GM18907 (cell line): ENCODE measurements at regions not wholly inside any gene's neighbourhood (a gene's known extent, or its start where the extent isn't known, plus 50 kb on each side); places are given as distances from the start of the nearest gene placed in this dataset.

Source experiments
- ATAC-seq: cut with Tn5 transposase; IDR thresholded peaks from one replicate; pipeline ENCODE4 v1.9.1; 2021; ENCODE audit warnings: mild to moderate bottlenecking, moderate library complexity; ENCODE audit not compliant: unreplicated experiment

GRCh38 chr1:72697410-72697809 is 415.1 kb upstream of the NEGR1 start:
- ATAC-seq, result no peak

GRCh38 chr1:72693899-72694298 is 411.6 kb upstream of the NEGR1 start:
- no peak for ATAC-seq

GRCh38 chr1:72693376-72693775 is 411.0 kb upstream of the NEGR1 start:
- no peak for ATAC-seq

GRCh38 chr1:72690871-72691270 is 408.5 kb upstream of the NEGR1 start:
- ATAC-seq, result no peak

GRCh38 chr1:72678683-72679082 is 396.3 kb upstream of the NEGR1 start:
- ATAC-seq, result no peak

GRCh38 chr1:72670902-72671301 is 388.6 kb upstream of the NEGR1 start:
- no peak for ATAC-seq

- no peak for ATAC-seq
Measured at GRCh38 chr1:72662918-72663317, 380.6 kb upstream of the NEGR1 start.

- no peak for ATAC-seq
Measured at GRCh38 chr1:72650843-72651435, 368.6 kb upstream of the NEGR1 start.

GRCh38 chr1:72649991-72650390 is 367.7 kb upstream of the NEGR1 start:
- no peak for ATAC-seq

- no peak for ATAC-seq
Measured at GRCh38 chr1:72649211-72649888, 367.0 kb upstream of the NEGR1 start.

GRCh38 chr1:72648465-72648864 is 366.1 kb upstream of the NEGR1 start:
- no peak for ATAC-seq

GRCh38 chr1:72643142-72643541 is 360.8 kb upstream of the NEGR1 start:
- no peak for ATAC-seq

GRCh38 chr1:72637593-72637992 is 355.3 kb upstream of the NEGR1 start:
- no peak for ATAC-seq

GRCh38 chr1:72636631-72637030 is 354.3 kb upstream of the NEGR1 start:
- no peak for ATAC-seq

- no peak for ATAC-seq
Measured at GRCh38 chr1:72635719-72636118, 353.4 kb upstream of the NEGR1 start.

GRCh38 chr1:72634946-72635345 is 352.6 kb upstream of the NEGR1 start:
- no peak for ATAC-seq

- no peak for ATAC-seq
Measured at GRCh38 chr1:72631449-72631848, 349.1 kb upstream of the NEGR1 start.

- ATAC-seq, result peak; percentile 89
Measured at GRCh38 chr1:72623299-72623708, 341.0 kb upstream of the NEGR1 start.

GRCh38 chr1:72620453-72620852 is 338.1 kb upstream of the NEGR1 start:
- ATAC-seq, result no peak

- ATAC-seq, result no peak
Measured at GRCh38 chr1:72606216-72606810, 324.0 kb upstream of the NEGR1 start.

- ATAC-seq, result no peak
Measured at GRCh38 chr1:72601035-72601674, 318.8 kb upstream of the NEGR1 start.
